IMR-90 (cell line): ENCODE measurements at regions not wholly inside any gene's neighbourhood (a gene's known extent, or its start where the extent isn't known, plus 50 kb on each side); places are given as distances from the start of the nearest gene placed in this dataset.

Experiments used
- ATAC-seq: fragments of 200-7000 bp; cut with Tn5 transposase; 2 replicates; pipeline ENCODE4 v1.9.1; 2020; ENCODE audit warnings: low read depth, mild to moderate bottlenecking, moderate library complexity
- BruUV-seq: library from RNA; stranded (reverse); fragments of 400-500 nt; replicated peaks from 2 replicates; lab custom pipeline; 2021; lab: Mats Ljungman, UMichigan
- CTCF ChIA-PET: fragments of 300-600 bp; formaldehyde crosslinking; extraction: SDS; loops from one replicate; lab custom pipeline; 2021; ENCODE audit warnings: antibody characterized with exemption; lab: Yijun Ruan, JAX
- POLR2A ChIA-PET: fragments of 300-600 bp; sonication (Branson Sonifier 250); formaldehyde crosslinking; loops from one replicate; lab custom pipeline; 2022; ENCODE audit warnings: antibody characterized with exemption; ENCODE audit not compliant: unreplicated experiment; lab: Charles Lee
- DNase-seq: peaks from one replicate; pipeline ENCODE4 v3.0.0; 2013
- H2AFZ ChIP-seq: replicated peaks from 2 replicates; pipeline ENCODE3; 2013; ENCODE audit warnings: low read length, mild to moderate bottlenecking; ENCODE audit not compliant: poor library complexity
- H2AK5ac ChIP-seq: 2 replicates; pipeline ENCODE4 v1.6.1; 2013; ENCODE audit warnings: low read depth, low read length, inconsistent platforms
- H2AK9ac ChIP-seq: replicated peaks from 2 replicates; pipeline ENCODE3; 2013; ENCODE audit warnings: mild to moderate bottlenecking, low read depth, low read length, moderate library complexity; ENCODE audit not compliant: poor library complexity
- H2BK120ac ChIP-seq: 2 replicates; pipeline ENCODE4 v1.6.1; 2013; ENCODE audit warnings: low read depth, low read length, inconsistent platforms
- H2BK15ac ChIP-seq: 3 replicates; pipeline ENCODE4 v1.6.1; 2013; ENCODE audit warnings: low read depth, low read length, inconsistent platforms
- H2BK20ac ChIP-seq: 2 replicates; pipeline ENCODE4 v1.6.1; 2013; ENCODE audit warnings: low read depth, mild to moderate bottlenecking, inconsistent platforms, low read length, moderate library complexity
- H2BK5ac ChIP-seq: 2 replicates; pipeline ENCODE4 v1.6.1; 2013; ENCODE audit warnings: mild to moderate bottlenecking, low read depth, low read length, inconsistent platforms; ENCODE audit not compliant: poor library complexity, severe bottlenecking
- H3K14ac ChIP-seq: replicated peaks from 2 replicates; pipeline ENCODE4 v1.6.1; 2013; ENCODE audit warnings: low read depth, low read length, inconsistent platforms
- H3K18ac ChIP-seq: 2 replicates; pipeline ENCODE4 v1.6.1; 2013; ENCODE audit warnings: low read depth, low read length, control low read depth
- H3K23ac ChIP-seq: 2 replicates; pipeline ENCODE4 v1.6.1; 2013; ENCODE audit warnings: low read depth, low read length, inconsistent platforms
- H3K27ac ChIP-seq: 2 replicates; pipeline ENCODE4 v1.5.1; 2013; ENCODE audit warnings: mild to moderate bottlenecking, control low read depth, low read length; ENCODE audit not compliant: insufficient read depth
- H3K27me3 ChIP-seq: 2 replicates; pipeline ENCODE4 v1.6.1; 2013; ENCODE audit warnings: low read length; ENCODE audit not compliant: control insufficient read depth, insufficient read depth
- H3K36me3 ChIP-seq: 2 replicates; pipeline ENCODE4 v1.6.1; 2013; ENCODE audit warnings: low read length, mixed read lengths; ENCODE audit not compliant: control insufficient read depth, insufficient read depth
- H3K4ac ChIP-seq: 2 replicates; pipeline ENCODE4 v1.6.1; 2013; ENCODE audit warnings: low read depth, low read length, inconsistent platforms
- H3K4me1 ChIP-seq: 2 replicates; pipeline ENCODE4 v1.6.1; 2013; ENCODE audit warnings: low read length, mixed read lengths; ENCODE audit not compliant: control insufficient read depth, insufficient read depth
- H3K4me2 ChIP-seq: 2 replicates; pipeline ENCODE4 v1.6.1; 2013; ENCODE audit warnings: low read depth, mild to moderate bottlenecking, control low read depth, low read length, moderate library complexity
- H3K4me3 ChIP-seq: 2 replicates; pipeline ENCODE4 v1.5.1; 2013; ENCODE audit warnings: low read depth, mild to moderate bottlenecking, control low read depth, low read length, moderate library complexity; ENCODE audit not compliant: insufficient read depth
- H3K56ac ChIP-seq: 2 replicates; pipeline ENCODE4 v1.6.1; 2013; ENCODE audit warnings: low read length, inconsistent platforms; ENCODE audit not compliant: insufficient read depth; ENCODE audit errors: extremely low read depth
- H3K79me1 ChIP-seq, 2 experiments: 2 replicates each; pipeline ENCODE4 v1.6.1; 2013; ENCODE audit warnings: low read length in 2 of 2, inconsistent platforms in 1 of 2, low read depth in 1 of 2
- H3K9ac ChIP-seq: 2 replicates; pipeline ENCODE4 v1.6.1; 2013; ENCODE audit warnings: low read depth, low read length, control low read depth
- H3K9me1 ChIP-seq: 2 replicates; pipeline ENCODE4 v1.6.1; 2013; ENCODE audit warnings: low read length, inconsistent platforms; ENCODE audit not compliant: insufficient read depth
- H3K9me3 ChIP-seq: 2 replicates; pipeline ENCODE4 v1.6.1; 2013; ENCODE audit warnings: low read length; ENCODE audit not compliant: control insufficient read depth, insufficient read depth
- H4K20me1 ChIP-seq: 2 replicates; pipeline ENCODE4 v1.6.1; 2013; ENCODE audit warnings: low read length, inconsistent platforms; ENCODE audit not compliant: insufficient read depth
- H4K5ac ChIP-seq: 2 replicates; pipeline ENCODE4 v1.6.1; 2013; ENCODE audit warnings: mild to moderate bottlenecking, low read depth, low read length, control low read depth
- H4K8ac ChIP-seq, 2 experiments: 2 replicates each; pipeline ENCODE4 v1.6.1; 2013; ENCODE audit warnings: low read depth in 2 of 2, low read length in 2 of 2, control low read depth in 1 of 2, inconsistent platforms in 1 of 2
- H4K91ac ChIP-seq: 2 replicates; pipeline ENCODE4 v1.6.1; 2013; ENCODE audit warnings: low read depth, low read length, inconsistent platforms; ENCODE audit not compliant: insufficient read depth
- ELK1 ChIP-seq: fragments of 150-350 bp; IDR thresholded peaks from 2 replicates; pipeline ENCODE4 v1.6.1; 2016; ENCODE audit warnings: low read depth, mild to moderate bottlenecking, low read length, moderate library complexity, borderline replicate concordance
- FOS ChIP-seq: fragments of 150-350 bp; IDR thresholded peaks from 2 replicates; pipeline ENCODE4 v1.6.1; 2016; ENCODE audit warnings: low read depth, low read length
- MAFK ChIP-seq: IDR thresholded peaks from 2 replicates; pipeline ENCODE4 v1.6.1; 2012; ENCODE audit warnings: low read depth, low read length, improper control_type of control experiment
- NFE2L2 ChIP-seq: fragments of 150-350 bp; IDR thresholded peaks from 2 replicates; pipeline ENCODE4 v1.6.1; 2016; ENCODE audit warnings: low read depth, mild to moderate bottlenecking, low read length
- POLR2A ChIP-seq: IDR thresholded peaks from 2 replicates; pipeline ENCODE4 v1.6.1; 2012; ENCODE audit warnings: mild to moderate bottlenecking, low read depth, low read length
- RFX5 ChIP-seq: IDR thresholded peaks from 2 replicates; pipeline ENCODE4 v1.8.0; 2012; ENCODE audit warnings: low read depth, mild to moderate bottlenecking, low read length, moderate library complexity
- WGBS, 2 experiments: methylation state at CpG; one replicate each; pipeline versions ENCODE4 v1.1.5 to v1.1.7; 2013; ENCODE audit warnings: missing lambda C conversion rate in 2 of 2; ENCODE audit not compliant: insufficient read length in 1 of 2; ENCODE audit errors: extremely low coverage in 2 of 2; 5-methylcytosine and 5-hydroxymethylcytosine counted together
- dilution Hi-C: fragments of 300-500 bp; cut with HindIII; formaldehyde crosslinking; loops from one replicate; pipeline ENCODE4 v1.14.3; 2018; ENCODE audit warnings: low sequenced_read_pairs; ENCODE audit not compliant: unreplicated experiment
- in situ Hi-C: fragments of 300-500 bp; cut with MboI; formaldehyde crosslinking; loops from 3 replicates; pipeline ENCODE4 v1.14.3; 2019; ENCODE audit warnings: low sequenced_read_pairs, inconsistent platforms, mixed read lengths
- intact Hi-C: fragments of 100-400 bp; cut with micrococcal nuclease; formaldehyde crosslinking; loops from 2 replicates; pipeline ENCODE4 v1.10.0; 2022

- no peak for DNase-seq
- H3K79me1 ChIP-seq = no peaks in the 10 kb centered on the region
- no TSS peak for BruUV-seq
- H3K4me2 ChIP-seq = no peak overlapping the region
- H4K5ac ChIP-seq = no peak overlapping the region
- no CpG with 5 or more reads among the region's 1 CpG for WGBS, 2 experiments
- H2BK120ac ChIP-seq = no peak overlapping the region
- H2BK5ac ChIP-seq = no peak overlapping the region
- ATAC-seq = no peak
- no peak overlapping the region for H4K8ac ChIP-seq
- no peak overlapping the region for H3K4me3 ChIP-seq
- no peak overlapping the region for H3K9ac ChIP-seq
- H2BK15ac ChIP-seq = no peak overlapping the region
- no peaks in the 10 kb centered on the region for H3K9me1 ChIP-seq
- in situ Hi-C loops = no loop called here
- no peak overlapping the region for H4K91ac ChIP-seq
- no peak overlapping the region for H3K18ac ChIP-seq
- POLR2A ChIA-PET = interaction anchor here (0.6 kb wide), 1 partner anchor 199 kb away, joined by 3 read pairs; no protein-coding TSS in a partner anchor
- H2AK9ac ChIP-seq = no peak overlapping the region
- no peaks in the 10 kb centered on the region for H3K36me3 ChIP-seq
- H3K14ac ChIP-seq = no peak overlapping the region
- H3K27me3 ChIP-seq = no peaks in the 10 kb centered on the region
- H3K56ac ChIP-seq = no peak overlapping the region
- H4K20me1 ChIP-seq = no peaks in the 10 kb centered on the region
- H3K4ac ChIP-seq = no peak overlapping the region
- H3K27ac ChIP-seq = no peak overlapping the region
- intact Hi-C loops = no loop called here
- no peak overlapping the region for H2AK5ac ChIP-seq
- H3K23ac ChIP-seq = no peak overlapping the region
- dilution Hi-C loops = no loop called here
- H3K9me3 ChIP-seq = 0 out of 2 replicates have a peak, but pooled peaks cover 2% of the 10 kb centered on the region
- no peaks in the 10 kb centered on the region for H3K4me1 ChIP-seq
- no peak overlapping the region for H2BK20ac ChIP-seq
- CTCF ChIA-PET = no interaction called here
- no peak for TF ChIP-seq MAFK
- TF ChIP-seq NFE2L2 = no peak
- TF ChIP-seq POLR2A = no peak
- no peak for TF ChIP-seq RFX5
- TF ChIP-seq FOS = no peak
- no peak for TF ChIP-seq ELK1
- no peak overlapping the region for H2AFZ ChIP-seq
Observed at GRCh38 chr1:104629589-104629988, 879.9 kb downstream of the AMY1C start.
